ENCODE measurements at regions not wholly inside any gene's neighbourhood (a gene's known extent, or its start where the extent isn't known, plus 50 kb on each side); places are given as distances from the start of the nearest gene placed in this dataset.

DNA sequence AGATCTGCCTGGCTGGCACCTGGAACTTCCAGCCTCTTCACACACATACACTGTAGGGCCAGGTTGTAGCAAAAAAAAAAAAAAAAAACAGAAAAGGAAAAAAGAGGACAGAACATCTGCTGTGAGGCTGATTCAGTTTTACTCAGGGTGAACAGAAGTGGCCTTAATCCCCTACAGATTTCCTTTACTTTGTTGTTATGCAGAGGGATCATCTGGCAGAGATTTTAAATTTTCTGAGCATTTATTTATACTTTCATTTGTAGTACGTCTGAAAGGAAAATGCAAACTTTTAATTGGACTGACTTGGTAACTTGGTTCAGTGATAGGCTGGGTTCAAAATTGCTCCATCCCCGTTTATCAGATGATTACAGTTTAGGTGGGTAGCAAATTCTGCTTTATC is 50.8 kb upstream of the PRICKLE1 start (continued):
- TF ChIP-seq, protein P1, sequence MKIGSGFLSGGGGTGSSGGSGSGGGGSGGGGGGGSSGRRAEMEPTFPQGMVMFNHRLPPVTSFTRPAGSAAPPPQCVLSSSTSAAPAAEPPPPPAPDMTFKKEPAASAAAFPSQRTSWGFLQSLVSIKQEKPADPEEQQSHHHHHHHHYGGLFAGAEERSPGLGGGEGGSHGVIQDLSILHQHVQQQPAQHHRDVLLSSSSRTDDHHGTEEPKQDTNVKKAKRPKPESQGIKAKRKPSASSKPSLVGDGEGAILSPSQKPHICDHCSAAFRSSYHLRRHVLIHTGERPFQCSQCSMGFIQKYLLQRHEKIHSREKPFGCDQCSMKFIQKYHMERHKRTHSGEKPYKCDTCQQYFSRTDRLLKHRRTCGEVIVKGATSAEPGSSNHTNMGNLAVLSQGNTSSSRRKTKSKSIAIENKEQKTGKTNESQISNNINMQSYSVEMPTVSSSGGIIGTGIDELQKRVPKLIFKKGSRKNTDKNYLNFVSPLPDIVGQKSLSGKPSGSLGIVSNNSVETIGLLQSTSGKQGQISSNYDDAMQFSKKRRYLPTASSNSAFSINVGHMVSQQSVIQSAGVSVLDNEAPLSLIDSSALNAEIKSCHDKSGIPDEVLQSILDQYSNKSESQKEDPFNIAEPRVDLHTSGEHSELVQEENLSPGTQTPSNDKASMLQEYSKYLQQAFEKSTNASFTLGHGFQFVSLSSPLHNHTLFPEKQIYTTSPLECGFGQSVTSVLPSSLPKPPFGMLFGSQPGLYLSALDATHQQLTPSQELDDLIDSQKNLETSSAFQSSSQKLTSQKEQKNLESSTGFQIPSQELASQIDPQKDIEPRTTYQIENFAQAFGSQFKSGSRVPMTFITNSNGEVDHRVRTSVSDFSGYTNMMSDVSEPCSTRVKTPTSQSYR (CRISPR knock-in tag; IDR thresholded peaks at IDR 0.05): no peak

DNA sequence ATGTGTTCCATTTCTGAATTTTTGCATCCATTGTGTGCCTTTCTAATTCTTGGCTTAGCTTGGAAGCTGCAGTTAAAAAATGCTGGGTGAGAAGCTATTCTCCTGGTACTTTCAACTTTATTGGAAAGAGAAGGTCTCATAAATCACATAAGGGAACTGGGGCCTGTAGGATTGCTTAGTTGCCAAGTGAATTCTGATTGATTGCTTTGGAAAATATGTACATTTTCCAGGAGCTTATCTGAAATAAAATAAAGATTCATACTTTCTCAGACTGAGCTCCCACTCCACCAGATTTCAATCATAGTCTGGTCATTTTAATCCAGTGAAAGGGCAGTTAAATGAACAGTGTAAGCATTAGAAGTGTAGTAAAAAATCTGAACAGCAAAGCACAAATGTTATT is 50.0 kb upstream of the PRICKLE1 start:
- peaks cover 6% of the 10 kb centered on the region for H3K4me1 Mint-ChIP-seq
- ATAC-seq: no peak
- POLR2A ChIA-PET: interaction anchor here (0.7 kb wide), 1 partner anchor 682 kb away, joined by 6 read pairs; no protein-coding TSS in a partner anchor
- CTCF ChIA-PET: no interaction called here
- H3K4me3 Mint-ChIP-seq: no peak overlapping the region
- H3K27ac Mint-ChIP-seq: no peak overlapping the region
- no peaks in the 10 kb centered on the region for H3K27me3 Mint-ChIP-seq (ENCODE audit: low read depth)
- H3K9me3 Mint-ChIP-seq: peaks cover 7% of the 10 kb centered on the region; the same call in 1 of the 2 replicates
- no peaks in the 10 kb centered on the region for H3K36me3 Mint-ChIP-seq
- DNase-seq (ENCODE audit: low spot score): no peak
- TF ChIP-seq NR1H2 (CRISPR knock-in tag; IDR thresholded peaks at IDR 0.05) (no peak), NFATC4 (CRISPR knock-in tag; IDR thresholded peaks at IDR 0.05) (no peak), OVOL2 (CRISPR knock-in tag; IDR thresholded peaks at IDR 0.05; ENCODE audit: borderline replicate concordance) (no peak), ZNF138 (CRISPR knock-in tag; conservative IDR thresholded peaks at IDR 0.05) (no peak), JAZF1 (CRISPR knock-in tag; IDR thresholded peaks at IDR 0.05) (no peak), EMX1 (CRISPR knock-in tag; IDR thresholded peaks at IDR 0.05) (no peak), FOXP1 (CRISPR knock-in tag; IDR thresholded peaks at IDR 0.05; ENCODE audit: borderline replicate concordance) (no peak), CREB1 (CRISPR knock-in tag; IDR thresholded peaks at IDR 0.05) (no peak)
- TF ChIP-seq, protein P2, sequence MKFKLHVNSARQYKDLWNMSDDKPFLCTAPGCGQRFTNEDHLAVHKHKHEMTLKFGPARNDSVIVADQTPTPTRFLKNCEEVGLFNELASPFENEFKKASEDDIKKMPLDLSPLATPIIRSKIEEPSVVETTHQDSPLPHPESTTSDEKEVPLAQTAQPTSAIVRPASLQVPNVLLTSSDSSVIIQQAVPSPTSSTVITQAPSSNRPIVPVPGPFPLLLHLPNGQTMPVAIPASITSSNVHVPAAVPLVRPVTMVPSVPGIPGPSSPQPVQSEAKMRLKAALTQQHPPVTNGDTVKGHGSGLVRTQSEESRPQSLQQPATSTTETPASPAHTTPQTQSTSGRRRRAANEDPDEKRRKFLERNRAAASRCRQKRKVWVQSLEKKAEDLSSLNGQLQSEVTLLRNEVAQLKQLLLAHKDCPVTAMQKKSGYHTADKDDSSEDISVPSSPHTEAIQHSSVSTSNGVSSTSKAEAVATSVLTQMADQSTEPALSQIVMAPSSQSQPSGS (CRISPR knock-in tag; IDR thresholded peaks at IDR 0.05; ENCODE audit: borderline replicate concordance, low read depth): no peak
- TF ChIP-seq, protein P3, sequence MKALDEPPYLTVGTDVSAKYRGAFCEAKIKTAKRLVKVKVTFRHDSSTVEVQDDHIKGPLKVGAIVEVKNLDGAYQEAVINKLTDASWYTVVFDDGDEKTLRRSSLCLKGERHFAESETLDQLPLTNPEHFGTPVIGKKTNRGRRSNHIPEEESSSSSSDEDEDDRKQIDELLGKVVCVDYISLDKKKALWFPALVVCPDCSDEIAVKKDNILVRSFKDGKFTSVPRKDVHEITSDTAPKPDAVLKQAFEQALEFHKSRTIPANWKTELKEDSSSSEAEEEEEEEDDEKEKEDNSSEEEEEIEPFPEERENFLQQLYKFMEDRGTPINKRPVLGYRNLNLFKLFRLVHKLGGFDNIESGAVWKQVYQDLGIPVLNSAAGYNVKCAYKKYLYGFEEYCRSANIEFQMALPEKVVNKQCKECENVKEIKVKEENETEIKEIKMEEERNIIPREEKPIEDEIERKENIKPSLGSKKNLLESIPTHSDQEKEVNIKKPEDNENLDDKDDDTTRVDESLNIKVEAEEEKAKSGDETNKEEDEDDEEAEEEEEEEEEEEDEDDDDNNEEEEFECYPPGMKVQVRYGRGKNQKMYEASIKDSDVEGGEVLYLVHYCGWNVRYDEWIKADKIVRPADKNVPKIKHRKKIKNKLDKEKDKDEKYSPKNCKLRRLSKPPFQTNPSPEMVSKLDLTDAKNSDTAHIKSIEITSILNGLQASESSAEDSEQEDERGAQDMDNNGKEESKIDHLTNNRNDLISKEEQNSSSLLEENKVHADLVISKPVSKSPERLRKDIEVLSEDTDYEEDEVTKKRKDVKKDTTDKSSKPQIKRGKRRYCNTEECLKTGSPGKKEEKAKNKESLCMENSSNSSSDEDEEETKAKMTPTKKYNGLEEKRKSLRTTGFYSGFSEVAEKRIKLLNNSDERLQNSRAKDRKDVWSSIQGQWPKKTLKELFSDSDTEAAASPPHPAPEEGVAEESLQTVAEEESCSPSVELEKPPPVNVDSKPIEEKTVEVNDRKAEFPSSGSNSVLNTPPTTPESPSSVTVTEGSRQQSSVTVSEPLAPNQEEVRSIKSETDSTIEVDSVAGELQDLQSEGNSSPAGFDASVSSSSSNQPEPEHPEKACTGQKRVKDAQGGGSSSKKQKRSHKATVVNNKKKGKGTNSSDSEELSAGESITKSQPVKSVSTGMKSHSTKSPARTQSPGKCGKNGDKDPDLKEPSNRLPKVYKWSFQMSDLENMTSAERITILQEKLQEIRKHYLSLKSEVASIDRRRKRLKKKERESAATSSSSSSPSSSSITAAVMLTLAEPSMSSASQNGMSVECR (CRISPR knock-in tag; IDR thresholded peaks at IDR 0.05; ENCODE audit: borderline replicate concordance): no peak
- TF ChIP-seq, protein P4, sequence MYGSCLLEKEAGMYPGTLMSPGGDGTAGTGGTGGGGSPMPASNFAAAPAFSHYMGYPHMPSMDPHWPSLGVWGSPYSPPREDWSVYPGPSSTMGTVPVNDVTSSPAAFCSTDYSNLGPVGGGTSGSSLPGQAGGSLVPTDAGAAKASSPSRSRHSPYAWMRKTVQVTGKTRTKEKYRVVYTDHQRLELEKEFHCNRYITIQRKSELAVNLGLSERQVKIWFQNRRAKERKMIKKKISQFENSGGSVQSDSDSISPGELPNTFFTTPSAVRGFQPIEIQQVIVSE (CRISPR knock-in tag; IDR thresholded peaks at IDR 0.05; ENCODE audit: borderline replicate concordance): no peak
- TF ChIP-seq, protein P5, sequence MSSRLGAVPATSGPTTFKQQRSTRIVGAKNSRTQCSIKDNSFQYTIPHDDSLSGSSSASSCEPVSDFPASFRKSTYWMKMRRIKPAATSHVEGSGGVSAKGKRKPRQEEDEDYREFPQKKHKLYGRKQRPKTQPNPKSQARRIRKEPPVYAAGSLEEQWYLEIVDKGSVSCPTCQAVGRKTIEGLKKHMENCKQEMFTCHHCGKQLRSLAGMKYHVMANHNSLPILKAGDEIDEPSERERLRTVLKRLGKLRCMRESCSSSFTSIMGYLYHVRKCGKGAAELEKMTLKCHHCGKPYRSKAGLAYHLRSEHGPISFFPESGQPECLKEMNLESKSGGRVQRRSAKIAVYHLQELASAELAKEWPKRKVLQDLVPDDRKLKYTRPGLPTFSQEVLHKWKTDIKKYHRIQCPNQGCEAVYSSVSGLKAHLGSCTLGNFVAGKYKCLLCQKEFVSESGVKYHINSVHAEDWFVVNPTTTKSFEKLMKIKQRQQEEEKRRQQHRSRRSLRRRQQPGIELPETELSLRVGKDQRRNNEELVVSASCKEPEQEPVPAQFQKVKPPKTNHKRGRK (CRISPR knock-in tag; IDR thresholded peaks at IDR 0.05; ENCODE audit: borderline replicate concordance): no peak
- TF ChIP-seq, protein P6, sequence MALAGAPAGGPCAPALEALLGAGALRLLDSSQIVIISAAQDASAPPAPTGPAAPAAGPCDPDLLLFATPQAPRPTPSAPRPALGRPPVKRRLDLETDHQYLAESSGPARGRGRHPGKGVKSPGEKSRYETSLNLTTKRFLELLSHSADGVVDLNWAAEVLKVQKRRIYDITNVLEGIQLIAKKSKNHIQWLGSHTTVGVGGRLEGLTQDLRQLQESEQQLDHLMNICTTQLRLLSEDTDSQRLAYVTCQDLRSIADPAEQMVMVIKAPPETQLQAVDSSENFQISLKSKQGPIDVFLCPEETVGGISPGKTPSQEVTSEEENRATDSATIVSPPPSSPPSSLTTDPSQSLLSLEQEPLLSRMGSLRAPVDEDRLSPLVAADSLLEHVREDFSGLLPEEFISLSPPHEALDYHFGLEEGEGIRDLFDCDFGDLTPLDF (CRISPR knock-in tag; IDR thresholded peaks at IDR 0.05): no peak
- TF ChIP-seq, protein P7, sequence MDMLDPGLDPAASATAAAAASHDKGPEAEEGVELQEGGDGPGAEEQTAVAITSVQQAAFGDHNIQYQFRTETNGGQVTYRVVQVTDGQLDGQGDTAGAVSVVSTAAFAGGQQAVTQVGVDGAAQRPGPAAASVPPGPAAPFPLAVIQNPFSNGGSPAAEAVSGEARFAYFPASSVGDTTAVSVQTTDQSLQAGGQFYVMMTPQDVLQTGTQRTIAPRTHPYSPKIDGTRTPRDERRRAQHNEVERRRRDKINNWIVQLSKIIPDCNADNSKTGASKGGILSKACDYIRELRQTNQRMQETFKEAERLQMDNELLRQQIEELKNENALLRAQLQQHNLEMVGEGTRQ (CRISPR knock-in tag; IDR thresholded peaks at IDR 0.05): no peak
- TF ChIP-seq, protein P8, sequence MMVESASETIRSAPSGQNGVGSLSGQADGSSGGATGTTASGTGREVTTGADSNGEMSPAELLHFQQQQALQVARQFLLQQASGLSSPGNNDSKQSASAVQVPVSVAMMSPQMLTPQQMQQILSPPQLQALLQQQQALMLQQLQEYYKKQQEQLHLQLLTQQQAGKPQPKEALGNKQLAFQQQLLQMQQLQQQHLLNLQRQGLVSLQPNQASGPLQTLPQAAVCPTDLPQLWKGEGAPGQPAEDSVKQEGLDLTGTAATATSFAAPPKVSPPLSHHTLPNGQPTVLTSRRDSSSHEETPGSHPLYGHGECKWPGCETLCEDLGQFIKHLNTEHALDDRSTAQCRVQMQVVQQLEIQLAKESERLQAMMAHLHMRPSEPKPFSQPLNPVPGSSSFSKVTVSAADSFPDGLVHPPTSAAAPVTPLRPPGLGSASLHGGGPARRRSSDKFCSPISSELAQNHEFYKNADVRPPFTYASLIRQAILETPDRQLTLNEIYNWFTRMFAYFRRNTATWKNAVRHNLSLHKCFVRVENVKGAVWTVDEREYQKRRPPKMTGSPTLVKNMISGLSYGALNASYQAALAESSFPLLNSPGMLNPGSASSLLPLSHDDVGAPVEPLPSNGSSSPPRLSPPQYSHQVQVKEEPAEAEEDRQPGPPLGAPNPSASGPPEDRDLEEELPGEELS (CRISPR knock-in tag; IDR thresholded peaks at IDR 0.05): no peak
- TF ChIP-seq, protein P9, sequence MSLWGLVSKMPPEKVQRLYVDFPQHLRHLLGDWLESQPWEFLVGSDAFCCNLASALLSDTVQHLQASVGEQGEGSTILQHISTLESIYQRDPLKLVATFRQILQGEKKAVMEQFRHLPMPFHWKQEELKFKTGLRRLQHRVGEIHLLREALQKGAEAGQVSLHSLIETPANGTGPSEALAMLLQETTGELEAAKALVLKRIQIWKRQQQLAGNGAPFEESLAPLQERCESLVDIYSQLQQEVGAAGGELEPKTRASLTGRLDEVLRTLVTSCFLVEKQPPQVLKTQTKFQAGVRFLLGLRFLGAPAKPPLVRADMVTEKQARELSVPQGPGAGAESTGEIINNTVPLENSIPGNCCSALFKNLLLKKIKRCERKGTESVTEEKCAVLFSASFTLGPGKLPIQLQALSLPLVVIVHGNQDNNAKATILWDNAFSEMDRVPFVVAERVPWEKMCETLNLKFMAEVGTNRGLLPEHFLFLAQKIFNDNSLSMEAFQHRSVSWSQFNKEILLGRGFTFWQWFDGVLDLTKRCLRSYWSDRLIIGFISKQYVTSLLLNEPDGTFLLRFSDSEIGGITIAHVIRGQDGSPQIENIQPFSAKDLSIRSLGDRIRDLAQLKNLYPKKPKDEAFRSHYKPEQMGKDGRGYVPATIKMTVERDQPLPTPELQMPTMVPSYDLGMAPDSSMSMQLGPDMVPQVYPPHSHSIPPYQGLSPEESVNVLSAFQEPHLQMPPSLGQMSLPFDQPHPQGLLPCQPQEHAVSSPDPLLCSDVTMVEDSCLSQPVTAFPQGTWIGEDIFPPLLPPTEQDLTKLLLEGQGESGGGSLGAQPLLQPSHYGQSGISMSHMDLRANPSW (CRISPR knock-in tag; conservative IDR thresholded peaks at IDR 0.05; ENCODE audit: low read depth): no peak

Data from WTC11 (cell line).